Fibroblast of lung (primary cell): ENCODE measurements at regions not wholly inside any gene's neighbourhood (a gene's known extent, or its start where the extent isn't known, plus 50 kb on each side); places are given as distances from the start of the nearest gene placed in this dataset.

Experiments used
- DNase-seq, 2 donors: peaks; one replicate each; pipeline versions ENCODE4 v3.0.0 to v3.0.0-alpha.2; 2010; ENCODE audit warnings: low read depth in 2 of 2
- H2AFZ ChIP-seq: 2 replicates; pipeline ENCODE4 v1.5.1; 2012; ENCODE audit warnings: low read length, control low read depth, inconsistent platforms
- H3K27ac ChIP-seq: 2 replicates; pipeline ENCODE4 v1.5.1; 2011; ENCODE audit warnings: low read length, control low read depth; ENCODE audit not compliant: insufficient read depth
- H3K27me3 ChIP-seq: 2 replicates; pipeline ENCODE4 v1.5.1; 2011; ENCODE audit warnings: mild to moderate bottlenecking, low read length; ENCODE audit not compliant: control insufficient read depth, insufficient read depth
- H3K36me3 ChIP-seq: 2 replicates; pipeline ENCODE4 v1.5.1; 2011; ENCODE audit warnings: low read length; ENCODE audit not compliant: control insufficient read depth, insufficient read depth
- H3K4me1 ChIP-seq: 2 replicates; pipeline ENCODE4 v1.5.1; 2011; ENCODE audit warnings: low read length; ENCODE audit not compliant: control insufficient read depth, insufficient read depth; ENCODE audit errors: extremely low read depth
- H3K4me2 ChIP-seq: 2 replicates; pipeline ENCODE4 v1.5.1; 2011; ENCODE audit warnings: low read length, control low read depth; ENCODE audit not compliant: insufficient read depth; ENCODE audit errors: extremely low read depth
- H3K4me3 ChIP-seq, 4 experiments: fragments of 200-600 bp in 1 of 4; sonication (generic) in 1 of 4; replicated peaks in 1 of 4; 2 replicates each; pipeline ENCODE4 v1.5.1; 2011 to 2016; ENCODE audit warnings: low read length in 4 of 4, low read depth in 3 of 4, mild to moderate bottlenecking in 3 of 4, control low read depth in 2 of 4, inconsistent platforms in 1 of 4, mixed read lengths in 1 of 4; ENCODE audit not compliant: insufficient read depth in 1 of 4; ENCODE audit errors: control extremely low read depth in 1 of 4
- H3K79me2 ChIP-seq: 2 replicates; pipeline ENCODE4 v1.5.1; 2012; ENCODE audit warnings: mild to moderate bottlenecking, low read length, inconsistent platforms; ENCODE audit not compliant: control insufficient read depth, insufficient read depth
- H3K9ac ChIP-seq: 2 replicates; pipeline ENCODE4 v1.5.1; 2011; ENCODE audit warnings: mild to moderate bottlenecking, low read length, control low read depth; ENCODE audit not compliant: insufficient read depth
- H3K9me3 ChIP-seq: 2 replicates; pipeline ENCODE4 v1.5.1; 2012; ENCODE audit warnings: low read depth, low read length; ENCODE audit not compliant: control insufficient read depth, insufficient read depth
- H4K20me1 ChIP-seq: 2 replicates; pipeline ENCODE4 v1.5.1; 2011; ENCODE audit warnings: low read length; ENCODE audit not compliant: control insufficient read depth, insufficient read depth; ENCODE audit errors: extremely low read depth
- CTCF ChIP-seq, 2 donors: IDR thresholded peaks in 1 of 2; conservative IDR thresholded peaks in 1 of 2; 1 replicate in 1 of 2; 2 replicates in 1 of 2; pipeline ENCODE4 v1.5.1; 2011 to 2012; ENCODE audit warnings: low read length in 2 of 2, control low read depth in 1 of 2, inconsistent platforms in 1 of 2, low read depth in 1 of 2, mild to moderate bottlenecking in 1 of 2
- EZH2 ChIP-seq: IDR thresholded peaks from 2 replicates; pipeline ENCODE4 v1.5.1; 2012; ENCODE audit warnings: low read length, control low read depth, mild to moderate bottlenecking; ENCODE audit errors: missing control alignments

- H4K20me1 ChIP-seq, result no peaks in the 10 kb centered on the region
- H3K4me3 ChIP-seq, result no peak overlapping the region
- no peaks in the 10 kb centered on the region for H3K9me3 ChIP-seq
- no peak for DNase-seq
- no peaks in the 10 kb centered on the region for H3K27me3 ChIP-seq
- no peak for TF ChIP-seq EZH2
- TF ChIP-seq CTCF (conservative IDR thresholded peaks at IDR 0.05 in 1 of 2, IDR thresholded peaks at IDR 0.05 in 1 of 2; ENCODE audit: low read depth in 1 of 2, low read length in 2 of 2), result peak in 1 of 2 donors; percentile 26
- H3K36me3 ChIP-seq, result no peaks in the 10 kb centered on the region
- no peak overlapping the region for H3K9ac ChIP-seq
- peaks cover 3% of the 10 kb centered on the region for H3K4me1 ChIP-seq
- H3K27ac ChIP-seq, result no peak overlapping the region
- H2AFZ ChIP-seq, result no peak overlapping the region
- H3K4me2 ChIP-seq, result no peak overlapping the region
- no peaks in the 10 kb centered on the region for H3K79me2 ChIP-seq
Observed at GRCh38 chr20:6558341-6558740, 209.1 kb upstream of the BMP2 start.

- Histone ChIP-seq H3K4me1 (peaks cover 2% of the 10 kb centered on the region), H3K79me2 (no peaks in the 10 kb centered on the region), H3K4me3 (peak overlapping the region; percentile 37 to 73 (median 50)), H3K4me2 (peak overlapping the region; percentile 86), H3K9ac (peak overlapping the region; percentile 24), H3K36me3 (no peaks in the 10 kb centered on the region), H3K27me3 (no peaks in the 10 kb centered on the region), H3K9me3 (no peaks in the 10 kb centered on the region), H4K20me1 (no peaks in the 10 kb centered on the region), H3K27ac (peak overlapping the region; percentile 82), H2AFZ (peak overlapping the region; percentile 77)
- peak; percentile 91 to 99 for DNase-seq
- no peak for TF ChIP-seq CTCF (conservative IDR thresholded peaks at IDR 0.05 in 1 of 2, IDR thresholded peaks at IDR 0.05 in 1 of 2; ENCODE audit: low read depth in 1 of 2, low read length in 2 of 2)
- TF ChIP-seq EZH2, result no peak
Observed at GRCh38 chr20:6533761-6534479, 233.6 kb upstream of the BMP2 start.

- H3K9ac ChIP-seq, result no peak overlapping the region
- peak overlapping the region in 2 of 4 experiments; percentile 61 to 73 for H3K4me3 ChIP-seq
- H3K79me2 ChIP-seq, result no peaks in the 10 kb centered on the region
- no peaks in the 10 kb centered on the region for H3K9me3 ChIP-seq
- H3K4me1 ChIP-seq, result peaks cover 2% of the 10 kb centered on the region
- H3K27me3 ChIP-seq, result no peaks in the 10 kb centered on the region
- peak; percentile 92 for DNase-seq
- peak overlapping the region; percentile 82 for H3K27ac ChIP-seq
- no peak overlapping the region for H2AFZ ChIP-seq
- no peak for TF ChIP-seq EZH2
- H4K20me1 ChIP-seq, result no peaks in the 10 kb centered on the region
- peak overlapping the region; percentile 73 for H3K4me2 ChIP-seq
- no peaks in the 10 kb centered on the region for H3K36me3 ChIP-seq
Observed at GRCh38 chr20:6533351-6533750, 234.1 kb upstream of the BMP2 start.
